SJSA1 (cell line): ENCODE measurements at regions not wholly inside any gene's neighbourhood (a gene's known extent, or its start where the extent isn't known, plus 50 kb on each side); places are given as distances from the start of the nearest gene placed in this dataset.
"Not testable (repeated sequence)": the region's sequence is repeated elsewhere in the genome, so short reads cannot be mapped to it uniquely, and the experiment has no call there.

ENCODE experiments used
- DNase-seq, 2 experiments: peaks; one replicate each; pipeline ENCODE4 v3.0.0-alpha.2; 2015 to 2020; ENCODE audit warnings: low spot score in 2 of 2, low read depth in 1 of 2
- H3K27ac ChIP-seq: fragments of 250-450 bp; sonication (Bioruptor Pico); 2 replicates; pipeline ENCODE4 v1.5.1; 2020; ENCODE audit warnings: mild to moderate bottlenecking, moderate library complexity
- H3K27me3 ChIP-seq: fragments of 250-450 bp; sonication (Bioruptor Pico); replicated peaks from 2 replicates; pipeline ENCODE4 v1.5.1; 2020; ENCODE audit warnings: mild to moderate bottlenecking, moderate library complexity
- H3K36me3 ChIP-seq: fragments of 250-450 bp; sonication (Bioruptor Pico); 2 replicates; pipeline ENCODE4 v1.5.1; 2020; ENCODE audit warnings: mild to moderate bottlenecking
- H3K4me1 ChIP-seq: fragments of 250-450 bp; sonication (Bioruptor Pico); replicated peaks from 2 replicates; pipeline ENCODE4 v1.6.1; 2021; ENCODE audit warnings: mild to moderate bottlenecking
- H3K4me3 ChIP-seq: fragments of 250-450 bp; sonication (Bioruptor Pico); 2 replicates; pipeline ENCODE4 v1.5.1; 2020; ENCODE audit warnings: mild to moderate bottlenecking
- H3K9me3 ChIP-seq: fragments of 250-450 bp; sonication (Bioruptor Pico); replicated peaks from 2 replicates; pipeline ENCODE4 v1.5.1; 2020; ENCODE audit warnings: mild to moderate bottlenecking

DNA sequence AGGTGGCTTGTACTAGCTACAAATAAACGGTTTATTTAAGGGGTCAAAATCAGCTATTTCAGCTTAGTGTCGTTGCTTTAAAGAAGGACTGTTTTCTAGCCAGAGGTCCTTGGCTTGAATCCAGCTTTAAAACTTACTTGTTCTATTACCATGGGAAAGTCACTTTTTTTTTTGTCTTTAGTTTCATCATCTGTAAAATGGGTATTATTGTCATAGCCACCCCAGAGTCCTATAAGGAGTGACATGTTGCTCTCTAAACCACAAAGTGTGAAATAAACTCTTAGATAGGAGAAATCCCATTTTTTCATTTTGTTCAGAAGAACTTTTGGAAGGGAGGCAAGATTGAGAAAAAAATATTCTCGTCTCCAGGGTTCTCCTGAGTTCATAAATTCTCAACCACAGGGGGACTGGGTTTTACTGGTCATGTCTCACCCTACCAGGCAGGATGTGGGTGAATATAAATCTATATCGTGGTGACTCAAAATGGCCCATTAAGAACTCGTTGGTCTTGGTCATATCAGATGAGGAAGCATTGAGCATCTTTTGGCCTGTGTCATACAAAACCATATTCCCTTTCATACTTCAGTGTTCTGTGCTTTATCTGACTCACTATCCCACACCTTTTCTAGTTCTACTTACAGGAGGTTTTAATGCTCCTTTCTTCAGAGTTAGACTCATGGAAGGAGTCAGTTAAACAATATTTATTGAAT, 202.7 kb upstream of the NR3C1 start:
- Histone ChIP-seq H3K27me3 (no peaks in the 10 kb centered on the region), H3K27ac (no peak overlapping the region), H3K4me1 (no peaks in the 10 kb centered on the region), H3K4me3 (no peak overlapping the region), H3K9me3 (no peaks in the 10 kb centered on the region), H3K36me3 (no peaks in the 10 kb centered on the region)
- DNase-seq: no peak

DNA sequence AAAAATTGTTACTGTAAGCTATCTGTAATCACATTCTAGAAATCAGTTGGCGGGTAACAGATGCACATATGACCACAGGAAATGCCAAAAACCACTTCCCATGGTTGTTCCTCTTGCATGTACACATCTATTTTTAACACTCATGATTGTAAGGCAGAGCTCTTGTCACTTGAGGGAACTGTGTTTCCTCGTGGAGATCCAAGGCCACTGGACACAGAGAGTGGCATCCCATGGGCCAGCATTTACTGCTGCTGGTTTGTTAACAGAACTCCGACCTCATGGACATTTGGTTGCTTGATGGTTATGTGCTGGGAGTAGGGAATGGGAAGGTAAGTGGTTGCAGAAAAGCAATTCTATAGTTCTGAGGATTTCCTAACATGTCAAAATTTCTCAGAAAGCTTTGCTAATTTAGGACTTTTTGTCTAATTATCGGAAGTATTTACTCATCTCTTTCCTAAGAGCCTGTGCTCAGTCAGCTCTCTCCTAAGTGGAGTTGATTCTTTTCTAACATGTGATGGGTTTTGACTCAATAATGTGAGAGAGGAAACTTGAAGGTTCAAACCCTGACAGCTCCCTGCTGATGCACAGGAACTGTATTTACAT, 202.0 kb upstream of the NR3C1 start:
- Histone ChIP-seq H3K4me3 (no peak overlapping the region), H3K36me3 (no peaks in the 10 kb centered on the region), H3K27me3 (no peaks in the 10 kb centered on the region), H3K4me1 (no peaks in the 10 kb centered on the region), H3K9me3 (no peaks in the 10 kb centered on the region), H3K27ac (no peak overlapping the region)
- no peak for DNase-seq

DNA sequence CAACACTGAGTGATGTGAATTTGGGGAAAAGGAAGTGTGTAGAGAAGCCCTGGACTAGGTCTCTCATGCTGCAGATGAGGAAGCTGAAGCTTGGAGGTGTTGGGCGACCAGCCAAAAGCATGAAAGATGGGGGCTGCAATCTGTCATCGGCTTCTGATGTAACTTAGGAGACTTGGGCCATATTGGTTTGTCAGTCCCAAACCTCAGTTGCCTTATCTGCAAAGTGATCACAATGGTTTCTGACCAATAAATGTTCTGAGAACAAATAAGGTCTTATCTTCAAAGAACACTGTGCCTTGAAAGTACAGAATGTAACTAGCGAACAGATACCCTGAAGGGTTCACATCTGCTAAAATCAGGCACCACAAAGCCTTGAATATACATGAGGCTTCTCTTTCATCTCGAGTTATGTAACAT, 198.4 kb upstream of the NR3C1 start:
- Histone ChIP-seq H3K27ac (no peak overlapping the region), H3K4me3 (no peak overlapping the region), H3K36me3 (no peaks in the 10 kb centered on the region), H3K9me3 (no peaks in the 10 kb centered on the region), H3K4me1 (peaks cover under 1% of the 10 kb centered on the region), H3K27me3 (no peaks in the 10 kb centered on the region)
- DNase-seq: no peak

DNA sequence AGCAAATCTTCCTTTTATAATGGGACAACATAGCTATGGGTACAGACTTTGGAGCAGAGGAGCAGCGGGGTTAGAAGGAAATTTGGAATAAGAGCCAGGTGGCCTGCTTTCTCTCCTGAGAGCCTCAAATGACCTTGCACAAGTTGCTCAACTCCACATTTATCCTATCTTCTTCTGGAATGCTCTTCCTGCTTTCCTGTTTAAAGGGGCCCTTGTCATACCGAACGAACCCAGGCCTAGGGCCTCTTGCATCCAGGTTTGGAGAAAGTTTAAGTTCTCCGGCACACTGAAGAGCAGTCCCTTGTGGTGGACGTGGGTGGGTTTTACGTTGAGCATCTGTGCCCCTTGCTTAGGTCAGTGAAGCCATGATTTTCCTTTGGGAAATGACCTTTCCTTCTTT, 197.9 kb upstream of the NR3C1 start:
- Histone ChIP-seq H3K36me3 (no peaks in the 10 kb centered on the region), H3K4me3 (no peak overlapping the region), H3K27me3 (no peaks in the 10 kb centered on the region), H3K27ac (no peak overlapping the region), H3K4me1 (peaks cover 6% of the 10 kb centered on the region), H3K9me3 (no peaks in the 10 kb centered on the region)
- no peak for DNase-seq

DNA sequence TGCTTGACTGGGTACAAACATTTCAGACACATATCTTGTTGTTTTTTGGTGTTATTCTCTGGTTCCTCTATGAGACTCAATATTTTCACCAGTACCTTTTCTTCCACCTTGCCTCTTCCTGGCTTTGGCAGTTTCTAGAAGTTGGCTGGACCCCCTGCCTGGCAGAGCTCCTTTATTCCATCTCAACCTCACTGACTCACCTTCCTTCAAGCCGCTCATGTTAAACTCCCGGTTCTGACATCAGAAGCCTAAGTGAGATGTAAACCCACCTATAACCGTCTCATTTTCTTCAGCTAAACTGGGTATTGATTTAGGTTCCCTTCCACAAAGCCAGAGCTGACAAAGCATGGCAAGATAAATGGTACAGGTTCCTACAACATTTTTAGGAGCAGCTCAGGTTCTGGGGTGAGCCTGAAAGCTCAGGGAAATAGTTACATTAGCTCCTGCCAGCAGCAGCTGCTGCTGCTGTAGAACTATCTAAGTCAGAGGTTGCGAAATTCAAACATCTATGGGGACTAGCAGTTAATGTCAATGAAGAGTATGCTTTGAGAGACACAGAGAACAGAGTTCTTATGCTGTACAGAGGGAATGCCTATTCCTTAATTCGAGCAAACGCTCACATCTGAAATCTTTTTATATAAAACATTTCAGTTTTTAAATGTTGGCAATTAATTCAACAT, 197.1 kb upstream of the NR3C1 start:
- Histone ChIP-seq H3K27ac (no peak overlapping the region), H3K36me3 (no peaks in the 10 kb centered on the region)
- DNase-seq: no peak

DNA sequence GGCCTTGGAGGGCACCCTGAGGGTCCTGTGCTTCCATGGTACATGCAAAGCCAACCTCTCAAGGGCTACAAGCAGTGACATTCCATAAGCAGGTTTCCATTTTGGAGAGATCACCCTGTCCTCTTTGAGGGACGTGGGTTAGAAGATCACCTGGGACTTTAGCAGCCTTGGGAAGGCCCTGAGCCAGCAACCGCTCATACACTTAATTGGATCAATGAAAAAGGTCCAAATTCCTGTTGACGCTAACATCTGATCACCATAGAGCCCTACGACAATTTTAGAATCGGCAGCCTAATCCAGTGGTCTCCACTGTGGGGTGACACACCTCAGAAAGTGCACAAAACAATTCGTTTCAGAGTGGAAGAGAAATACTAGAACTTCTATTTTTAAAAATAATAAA, 196.0 kb upstream of the NR3C1 start:
- no peak overlapping the region for H3K4me3 ChIP-seq
- DNase-seq: no peak
- peaks cover 25% of the 10 kb centered on the region for H3K4me1 ChIP-seq
- H3K27me3 ChIP-seq: no peaks in the 10 kb centered on the region
- H3K9me3 ChIP-seq: no peaks in the 10 kb centered on the region
- no peaks in the 10 kb centered on the region for H3K36me3 ChIP-seq
- H3K27ac ChIP-seq: no peak overlapping the region

More for the DNA sequence above, 197.1 kb upstream of the NR3C1 start:
- Histone ChIP-seq H3K9me3 (no peaks in the 10 kb centered on the region), H3K27me3 (no peaks in the 10 kb centered on the region), H3K4me3 (no peak overlapping the region), H3K4me1 (peaks cover 14% of the 10 kb centered on the region)

DNA sequence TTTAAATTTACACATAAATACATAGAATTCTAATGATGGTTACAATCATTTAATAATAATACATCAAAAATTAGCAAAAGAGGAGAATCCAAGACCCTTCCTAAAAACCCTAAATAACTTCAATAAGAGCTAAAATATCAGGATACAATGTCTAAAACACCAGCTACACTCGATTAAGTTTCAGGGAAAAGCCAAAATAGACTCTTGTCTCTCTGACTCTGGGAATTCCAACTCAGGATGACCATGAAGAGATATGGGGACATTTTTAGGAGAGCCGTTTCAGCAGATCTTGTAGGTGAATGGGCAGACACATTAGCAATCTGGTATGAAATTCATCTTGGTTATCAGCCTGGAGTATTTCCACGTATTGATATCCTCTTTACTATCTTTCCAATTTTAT, 193.3 kb upstream of the NR3C1 start:
- Histone ChIP-seq H3K36me3 (no peaks in the 10 kb centered on the region), H3K27me3 (no peaks in the 10 kb centered on the region), H3K27ac (peak overlapping the region; percentile 90), H3K4me1 (peaks cover 48% of the 10 kb centered on the region), H3K4me3 (no peak overlapping the region), H3K9me3 (no peaks in the 10 kb centered on the region)
- DNase-seq: no peak

DNA sequence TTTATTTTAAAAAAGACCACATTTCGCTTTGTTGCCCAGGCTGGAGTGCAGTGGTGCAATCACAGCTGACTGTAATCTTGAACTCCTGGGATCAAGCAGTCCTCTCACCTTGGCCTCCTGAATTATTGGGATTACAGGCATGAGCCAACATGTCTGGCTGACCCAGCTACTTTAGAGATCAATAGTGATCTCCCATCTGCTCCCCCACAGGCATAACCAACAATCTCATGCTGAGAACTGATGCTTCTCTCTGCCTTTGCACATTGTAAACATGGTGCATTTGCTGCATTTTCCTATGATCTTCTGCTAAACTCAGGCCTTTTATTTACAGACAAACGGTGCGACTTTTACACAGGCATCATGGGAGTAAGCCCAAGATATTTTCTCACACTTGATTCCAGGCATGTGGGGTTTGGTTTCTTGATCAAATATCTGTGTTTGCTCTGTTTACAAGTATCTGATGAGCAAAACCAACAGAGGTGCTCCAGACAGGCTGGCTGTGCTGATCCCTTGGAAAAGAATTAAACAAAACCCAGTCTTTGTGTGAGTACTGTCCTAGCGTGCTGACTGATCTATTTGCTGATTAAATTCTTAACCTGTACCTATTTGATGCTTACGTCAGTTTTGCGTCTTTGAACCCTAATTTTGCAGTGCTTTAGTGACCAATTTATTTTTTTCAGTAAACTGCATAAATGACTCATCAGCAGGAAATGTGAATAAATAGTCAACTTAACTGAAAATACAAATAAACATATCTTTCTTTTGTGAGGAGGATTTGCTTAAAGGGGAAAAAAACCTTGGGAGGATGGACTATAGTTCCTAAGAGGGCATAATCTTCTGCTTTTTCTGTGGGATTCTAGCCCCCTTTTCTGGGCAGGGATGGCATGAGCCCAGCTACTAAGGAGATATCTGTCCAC, 191.7 kb upstream of the NR3C1 start:
- DNase-seq: peak; percentile 70 to 96
- H3K4me3 ChIP-seq: no peak overlapping the region
- H3K27ac ChIP-seq: peak overlapping the region; percentile 90
- H3K4me1 ChIP-seq: peaks cover 48% of the 10 kb centered on the region
- no peaks in the 10 kb centered on the region for H3K9me3 ChIP-seq
- H3K36me3 ChIP-seq: no peaks in the 10 kb centered on the region
- H3K27me3 ChIP-seq: no peaks in the 10 kb centered on the region

DNA sequence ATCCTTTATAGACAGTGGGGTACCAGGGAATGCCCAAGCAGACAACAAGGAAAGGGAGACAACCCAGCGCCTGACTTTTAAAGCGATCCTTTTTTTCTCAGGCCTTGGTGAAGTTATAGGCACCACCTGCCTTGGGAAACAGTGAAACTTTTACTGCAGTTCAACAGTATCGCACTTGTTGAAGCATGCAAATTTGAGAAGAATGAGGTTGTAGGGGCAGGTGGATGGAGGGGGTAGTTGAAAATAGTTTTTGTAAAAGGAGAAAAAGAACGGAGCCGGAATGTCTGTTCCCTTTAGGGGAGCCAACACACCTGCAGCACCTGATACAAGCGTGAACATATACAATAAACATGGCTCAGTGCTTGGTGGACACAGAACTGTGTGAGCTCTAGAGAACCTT, 190.2 kb upstream of the NR3C1 start:
- H3K36me3 ChIP-seq: no peaks in the 10 kb centered on the region
- no peak for DNase-seq
- no peaks in the 10 kb centered on the region for H3K9me3 ChIP-seq
- peaks cover 48% of the 10 kb centered on the region for H3K4me1 ChIP-seq
- no peak overlapping the region for H3K27ac ChIP-seq
- no peaks in the 10 kb centered on the region for H3K27me3 ChIP-seq
- H3K4me3 ChIP-seq: no peak overlapping the region

DNA sequence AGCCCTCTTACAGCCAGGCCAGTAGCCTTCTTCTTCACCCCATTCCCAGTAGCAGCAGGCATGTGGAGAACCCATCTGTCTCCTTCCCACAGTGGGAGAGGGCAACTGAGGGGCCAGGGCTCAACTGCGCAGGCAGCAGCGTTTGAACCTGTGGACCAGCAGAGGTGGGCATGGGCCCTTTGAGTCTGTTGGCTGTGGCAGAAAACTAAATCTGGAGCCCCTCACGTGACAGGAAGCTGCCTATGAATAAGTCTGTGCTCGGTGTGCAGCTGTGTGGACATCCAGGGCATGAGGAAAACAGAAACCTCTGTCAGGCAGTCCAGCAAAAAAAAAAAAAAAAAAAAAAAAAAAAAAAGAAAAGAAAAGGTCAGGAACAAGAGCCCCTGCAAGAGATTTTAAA, 189.2 kb upstream of the NR3C1 start:
- Histone ChIP-seq H3K27me3 (no peaks in the 10 kb centered on the region), H3K36me3 (no peaks in the 10 kb centered on the region), H3K27ac (peak overlapping the region; percentile 11; the same call in 1 of the 2 replicates), H3K4me3 (no peak overlapping the region), H3K9me3 (no peaks in the 10 kb centered on the region), H3K4me1 (peaks cover 48% of the 10 kb centered on the region)
- peak in 1 of 2 experiments; percentile 35 for DNase-seq

DNA sequence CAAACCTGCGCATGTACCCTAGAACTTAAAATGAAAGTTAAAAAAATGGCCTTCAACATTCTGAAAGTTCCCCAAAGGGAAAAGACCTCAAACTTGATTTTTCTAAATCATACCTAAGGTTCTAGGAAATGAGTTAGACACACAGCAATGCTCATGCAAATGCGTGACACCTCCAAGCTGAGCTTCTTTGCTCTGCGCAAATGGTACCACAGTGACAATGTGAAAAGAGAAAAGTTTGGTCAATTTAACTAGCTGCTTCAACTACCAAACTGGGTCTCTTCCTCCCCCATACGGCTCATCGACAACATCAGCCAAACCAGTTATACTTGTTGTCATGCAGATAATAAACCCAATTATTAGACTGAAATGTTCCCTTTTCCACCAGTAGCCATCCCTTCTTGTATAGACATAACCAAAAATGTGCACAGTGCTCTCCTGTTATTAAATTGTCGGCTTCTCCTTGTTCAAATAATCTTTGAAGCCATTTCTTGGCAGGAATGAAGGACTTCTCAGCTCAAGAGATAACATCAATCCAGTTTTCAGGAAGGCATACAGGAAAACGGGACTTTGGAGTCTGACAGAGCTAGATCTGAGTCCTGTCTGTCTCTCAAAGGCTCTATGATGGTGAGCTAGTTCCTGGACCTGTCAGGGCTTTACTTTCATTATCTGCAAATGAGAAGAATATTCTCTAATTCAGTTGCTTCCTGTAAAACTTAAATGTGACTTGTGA, 185.6 kb upstream of the NR3C1 start:
- H3K4me1 ChIP-seq: peaks cover 19% of the 10 kb centered on the region

DNA sequence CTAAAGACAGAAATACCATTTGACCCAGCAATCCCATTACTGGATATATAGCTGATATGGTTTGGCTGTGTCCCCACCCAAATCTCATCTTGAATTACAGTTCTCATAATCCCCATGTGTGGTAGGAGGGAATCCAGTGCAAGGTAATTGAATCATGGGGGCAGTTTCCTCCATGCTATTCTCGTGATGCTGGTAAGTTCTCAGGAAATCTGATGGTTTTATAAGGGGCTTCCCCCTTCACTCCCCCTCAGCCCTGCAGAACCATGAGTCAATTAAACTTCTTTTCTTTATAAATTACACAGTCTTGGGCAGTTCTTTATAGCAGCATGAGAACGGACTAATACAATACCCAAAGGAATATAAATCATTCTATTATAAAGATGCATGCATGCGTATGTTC, 184.6 kb upstream of the NR3C1 start:
- H3K27ac ChIP-seq, H3K4me3 ChIP-seq, H3K4me1 ChIP-seq, DNase-seq, H3K27me3 ChIP-seq, H3K36me3 ChIP-seq, H3K9me3 ChIP-seq: not testable (repeated sequence)

More for the DNA sequence above, 185.6 kb upstream of the NR3C1 start:
- Histone ChIP-seq H3K27ac (no peak overlapping the region), H3K4me3 (no peak overlapping the region), H3K36me3 (no peaks in the 10 kb centered on the region), H3K9me3 (0 out of 2 replicates have a peak, but pooled peaks cover 2% of the 10 kb centered on the region), H3K27me3 (no peaks in the 10 kb centered on the region)
- no peak for DNase-seq

DNA sequence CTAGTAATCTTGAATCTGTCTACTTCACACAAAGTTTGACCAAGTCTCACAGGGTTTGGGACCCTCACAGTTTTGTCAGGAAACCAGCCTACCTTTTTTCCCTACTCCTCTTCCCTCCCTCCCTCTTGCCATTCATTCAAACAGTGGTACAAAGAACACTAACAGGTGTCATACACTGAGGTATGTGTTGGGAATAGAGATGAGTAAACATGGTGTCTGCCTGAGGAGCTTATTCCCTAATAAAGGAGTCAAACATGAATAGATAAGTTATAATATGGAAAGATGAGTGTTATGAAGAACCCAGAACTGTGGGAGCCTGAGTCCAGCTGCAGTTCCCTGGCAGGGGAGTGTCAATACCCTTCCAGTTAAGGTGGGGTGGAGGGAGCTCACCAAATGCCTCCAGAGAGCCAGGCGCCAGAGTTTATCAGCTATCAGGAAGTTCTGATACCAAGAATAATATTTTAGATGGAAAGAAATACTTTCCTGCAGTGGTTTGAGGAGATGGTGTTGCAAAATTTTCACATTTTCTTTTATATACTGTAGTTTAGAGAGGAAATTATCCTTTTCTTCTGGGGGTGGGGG, 183.4 kb upstream of the NR3C1 start:
- Histone ChIP-seq H3K9me3 (0 out of 2 replicates have a peak, but pooled peaks cover 2% of the 10 kb centered on the region), H3K27me3 (no peaks in the 10 kb centered on the region), H3K36me3 (no peaks in the 10 kb centered on the region), H3K4me1 (no peaks in the 10 kb centered on the region), H3K4me3 (no peak overlapping the region), H3K27ac (no peak overlapping the region)
- DNase-seq: no peak
